HEK293T (cell line): ENCODE measurements at regions not wholly inside any gene's neighbourhood (a gene's known extent, or its start where the extent isn't known, plus 50 kb on each side); places are given as distances from the start of the nearest gene placed in this dataset.

Source experiments
- CTBP1 ChIP-seq: fragments of 450-650 bp; IDR thresholded peaks from 2 replicates; pipeline ENCODE4 v1.6.1; 2016; ENCODE audit warnings: borderline replicate concordance
- FOXM1 ChIP-seq: fragments of 450-650 bp; IDR thresholded peaks from 2 replicates; pipeline ENCODE4 v1.6.1; 2017; ENCODE audit warnings: mild to moderate bottlenecking, borderline replicate concordance
- HDGF ChIP-seq: fragments of 450-650 bp; IDR thresholded peaks from 2 replicates; pipeline ENCODE4 v1.6.1; 2017; ENCODE audit warnings: antibody characterized with exemption, borderline replicate concordance
- LEF1 ChIP-seq: fragments of 450-650 bp; IDR thresholded peaks from 2 replicates; pipeline ENCODE4 v1.6.1; 2017; ENCODE audit warnings: mild to moderate bottlenecking, borderline replicate concordance
- PKNOX1 ChIP-seq: fragments of 450-650 bp; IDR thresholded peaks from 2 replicates; pipeline ENCODE4 v1.6.1; 2016
- SP1 ChIP-seq: fragments of 450-650 bp; IDR thresholded peaks from 2 replicates; pipeline ENCODE4 v1.6.1; 2017
- ZNF384 ChIP-seq: fragments of 450-650 bp; IDR thresholded peaks from 2 replicates; pipeline ENCODE4 v1.6.1; 2016

- no peak for TF ChIP-seq HDGF
- no peak for TF ChIP-seq SP1
- TF ChIP-seq PKNOX1, result no peak
- TF ChIP-seq LEF1, result no peak
- no peak for TF ChIP-seq CTBP1
- TF ChIP-seq FOXM1, result no peak
- TF ChIP-seq ZNF384, result no peak
These were observed 294.5 kb upstream of the NBEA start for GRCh38 chr13:34647379-34648150.
